K562 (cell line): ENCODE measurements at regions not wholly inside any gene's neighbourhood (a gene's known extent, or its start where the extent isn't known, plus 50 kb on each side); places are given as distances from the start of the nearest gene placed in this dataset.

Experiments
- ATAC-seq: fragments of 200-7000 bp; cut with Tn5 transposase; 3 replicates; pipeline ENCODE4 v1.9.1; 2020; ENCODE audit warnings: moderate library complexity
- BruUV-seq: library from RNA; stranded (reverse); fragments of 400-500 nt; replicated peaks from 2 replicates; lab custom pipeline; 2021; lab: Mats Ljungman, UMichigan
- CTCF ChIA-PET: fragments of 300-600 bp; formaldehyde crosslinking; extraction: SDS; loops from one replicate; lab custom pipeline; 2021; ENCODE audit warnings: low intra/inter-chr PET ratio; lab: Yijun Ruan, JAX
- POLR2A ChIA-PET: fragments of 300-600, 350-650 bp; sonication (Branson Sonifier 250); formaldehyde crosslinking; extraction: SDS; loops from one replicate; lab custom pipeline; 2021; ENCODE audit warnings: antibody characterized with exemption, inconsistent platforms; lab: Yijun Ruan, JAX
- DNase-seq, 4 experiments: peaks; one replicate each; pipeline versions ENCODE4 v3.0.0 to v3.0.0-alpha.2; 2011 to 2018; ENCODE audit warnings: low spot score in 3 of 4, mixed read lengths in 3 of 4; ENCODE audit errors: extremely low read depth in 1 of 4
- FAIRE-seq: peaks from 2 replicates; lab custom pipeline; 2011; peaks lifted over from hg19 to GRCh38; lab: Jason Lieb, UNC
- H2AFZ ChIP-seq: 2 replicates; pipeline ENCODE4 v1.6.0; 2011; ENCODE audit warnings: low read depth, low read length, control low read depth, inconsistent platforms
- H3K27ac ChIP-seq: fragments of 200-600 bp; 3 replicates; pipeline ENCODE4 v1.8.0; 2011; ENCODE audit warnings: low read depth, mild to moderate bottlenecking, control low read depth, inconsistent platforms, low read length, moderate library complexity, mixed read lengths; ENCODE audit errors: extremely low read depth
- H3K27me3 ChIP-seq, 2 experiments: fragments of 300-600 bp in 1 of 2; 2 replicates in 1 of 2; 3 replicates in 1 of 2; pipeline versions ENCODE4 v1.6.0 to v1.8.0; 2011; ENCODE audit warnings: inconsistent platforms in 2 of 2, low read length in 2 of 2, mild to moderate bottlenecking in 1 of 2, mixed read lengths in 1 of 2, moderate library complexity in 1 of 2; ENCODE audit not compliant: control insufficient read depth in 2 of 2, insufficient read depth in 2 of 2
- H3K36me3 ChIP-seq: fragments of 300-600 bp; 3 replicates; pipeline ENCODE4 v1.8.0; 2011; ENCODE audit warnings: mild to moderate bottlenecking, low read length, inconsistent platforms; ENCODE audit not compliant: control insufficient read depth, insufficient read depth
- H3K4me1 ChIP-seq, 2 experiments: fragments of 200-600 bp in 1 of 2; replicated peaks in 1 of 2; 2 replicates in 1 of 2; 3 replicates in 1 of 2; pipeline versions ENCODE4 v1.5.1 to v1.8.0; 2011; ENCODE audit warnings: inconsistent platforms in 2 of 2, low read length in 2 of 2, mild to moderate bottlenecking in 1 of 2, mixed read lengths in 1 of 2, moderate library complexity in 1 of 2; ENCODE audit not compliant: control insufficient read depth in 2 of 2, insufficient read depth in 2 of 2
- H3K4me2 ChIP-seq: 2 replicates; pipeline ENCODE4 v1.6.1; 2011; ENCODE audit warnings: low read length, control low read depth, inconsistent platforms, mixed read lengths; ENCODE audit not compliant: insufficient read depth
- H3K4me3 ChIP-seq: fragments of 200-600 bp; sonication (generic), shearing (Covaris generic); 2 replicates; pipeline ENCODE4 v1.5.1; 2016; ENCODE audit warnings: control low read depth, inconsistent platforms
- H3K79me2 ChIP-seq: fragments of 200-600 bp; 3 replicates; pipeline ENCODE4 v1.8.0; 2011; ENCODE audit warnings: low read length, inconsistent platforms; ENCODE audit not compliant: control insufficient read depth, insufficient read depth
- H3K9ac ChIP-seq, 2 experiments: 2 replicates each; pipeline versions ENCODE4 v1.6.0 to v1.6.1; 2011; ENCODE audit warnings: low read depth in 2 of 2, low read length in 2 of 2, control low read depth in 1 of 2, inconsistent platforms in 1 of 2, mild to moderate bottlenecking in 1 of 2, mixed read lengths in 1 of 2; ENCODE audit not compliant: insufficient read depth in 1 of 2
- H3K9me1 ChIP-seq: one replicate; pipeline ENCODE4 v1.6.0; 2011; ENCODE audit warnings: inconsistent platforms, mild to moderate bottlenecking, low read length, moderate library complexity; ENCODE audit not compliant: control insufficient read depth, insufficient read depth
- H3K9me3 ChIP-seq: replicated peaks from 2 replicates; pipeline ENCODE4 v1.5.1; 2011; ENCODE audit warnings: low read depth, low read length, inconsistent platforms; ENCODE audit not compliant: control insufficient read depth, insufficient read depth
- H4K20me1 ChIP-seq: replicated peaks from 2 replicates; pipeline ENCODE4 v1.6.1; 2011; ENCODE audit warnings: low read length, inconsistent platforms, mixed read lengths; ENCODE audit not compliant: control insufficient read depth, insufficient read depth
- CBFA2T3 ChIP-seq: fragments of 450-650 bp; IDR thresholded peaks from 2 replicates; pipeline ENCODE4 v1.6.1; 2017
- HMG20B ChIP-seq: fragments of 250-450 bp; sonication (Bioruptor Pico); IDR thresholded peaks from 2 replicates; pipeline ENCODE4 v1.5.0; 2021; ENCODE audit warnings: mild to moderate bottlenecking
- LCOR ChIP-seq: sonication (generic); formaldehyde crosslinking; IDR thresholded peaks from 2 replicates; pipeline ENCODE4 v1.8.0; 2022; ENCODE audit warnings: mild to moderate bottlenecking, missing genetic modification reagents
- MLX ChIP-seq, 2 experiments: fragments of 450-650 bp in 1 of 2; sonication (generic) in 1 of 2; formaldehyde crosslinking; conservative IDR thresholded peaks; 2 replicates each; pipeline versions ENCODE4 v1.4.0 to v1.8.1; 2020 to 2022; ENCODE audit warnings: mild to moderate bottlenecking in 1 of 2, missing genetic modification reagents in 1 of 2
- MXD1 ChIP-seq: fragments of 250-450 bp; sonication (Bioruptor Pico); IDR thresholded peaks from 2 replicates; pipeline ENCODE4 v1.8.0; 2021; ENCODE audit warnings: borderline replicate concordance, mild to moderate bottlenecking, moderate library complexity; ENCODE audit not compliant: poor library complexity, severe bottlenecking
- POLR2A ChIP-seq: fragments of 450-650 bp; conservative IDR thresholded peaks from 2 replicates; pipeline ENCODE4 v1.6.1; 2016
- SMAD3 ChIP-seq: fragments of 450-650 bp; formaldehyde crosslinking; conservative IDR thresholded peaks from 2 replicates; pipeline ENCODE4 v1.4.0; 2020; ENCODE audit warnings: mild to moderate bottlenecking
- STAT5A ChIP-seq: IDR thresholded peaks from 2 replicates; pipeline ENCODE4 v1.6.1; 2012; ENCODE audit warnings: low read length, inconsistent platforms, borderline replicate concordance
- XRCC3 ChIP-seq: fragments of 450-650 bp; IDR thresholded peaks from 2 replicates; pipeline ENCODE4 v1.6.1; 2017; ENCODE audit warnings: mild to moderate bottlenecking, moderate library complexity
- ZNF408 ChIP-seq: fragments of 250-450 bp; sonication (Bioruptor Pico); IDR thresholded peaks from 2 replicates; pipeline ENCODE4 v1.4.0; 2020; ENCODE audit warnings: low read depth, mild to moderate bottlenecking, moderate library complexity
- in situ Hi-C: fragments of 300-500 bp; cut with MboI; formaldehyde crosslinking; loops from 4 replicates; pipeline ENCODE4 v1.15.0; 2018; ENCODE audit warnings: inconsistent platforms, mixed read lengths
- intact Hi-C: fragments of 100-400 bp; cut with micrococcal nuclease; formaldehyde crosslinking; loops from 2 replicates; pipeline ENCODE4 v1.14.2; 2022
- TF ChIP-seq, protein P1 (sequence below): fragments of 250-450 bp; sonication (Bioruptor Pico); IDR thresholded peaks from 2 replicates; pipeline ENCODE4 v1.8.0; 2021; ENCODE audit warnings: moderate library complexity, mild to moderate bottlenecking, inconsistent platforms

DNA sequence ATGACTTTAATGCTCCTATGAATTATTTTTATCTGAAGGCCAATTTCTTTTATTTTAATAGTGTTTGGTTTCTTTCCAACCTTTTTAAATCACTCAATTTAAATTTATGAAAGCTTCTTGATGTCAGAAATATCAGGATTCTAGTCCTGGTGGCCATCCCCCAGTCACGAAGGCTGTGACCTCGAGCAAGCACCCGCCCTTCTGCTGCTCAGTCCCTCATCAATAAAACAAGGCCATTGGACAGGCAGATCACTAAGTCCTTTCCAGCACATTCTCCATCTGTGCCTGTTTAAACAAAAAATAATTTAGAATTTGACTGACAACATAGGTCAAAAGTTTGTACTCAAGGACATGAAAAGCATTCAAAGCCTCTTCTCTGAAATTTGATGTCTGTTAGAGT, 483.6 kb upstream of the VRK2 start (continued):
- TF ChIP-seq, protein P1, sequence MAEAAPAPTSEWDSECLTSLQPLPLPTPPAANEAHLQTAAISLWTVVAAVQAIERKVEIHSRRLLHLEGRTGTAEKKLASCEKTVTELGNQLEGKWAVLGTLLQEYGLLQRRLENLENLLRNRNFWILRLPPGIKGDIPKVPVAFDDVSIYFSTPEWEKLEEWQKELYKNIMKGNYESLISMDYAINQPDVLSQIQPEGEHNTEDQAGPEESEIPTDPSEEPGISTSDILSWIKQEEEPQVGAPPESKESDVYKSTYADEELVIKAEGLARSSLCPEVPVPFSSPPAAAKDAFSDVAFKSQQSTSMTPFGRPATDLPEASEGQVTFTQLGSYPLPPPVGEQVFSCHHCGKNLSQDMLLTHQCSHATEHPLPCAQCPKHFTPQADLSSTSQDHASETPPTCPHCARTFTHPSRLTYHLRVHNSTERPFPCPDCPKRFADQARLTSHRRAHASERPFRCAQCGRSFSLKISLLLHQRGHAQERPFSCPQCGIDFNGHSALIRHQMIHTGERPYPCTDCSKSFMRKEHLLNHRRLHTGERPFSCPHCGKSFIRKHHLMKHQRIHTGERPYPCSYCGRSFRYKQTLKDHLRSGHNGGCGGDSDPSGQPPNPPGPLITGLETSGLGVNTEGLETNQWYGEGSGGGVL (CRISPR knock-in tag): no peak
- no peak for TF ChIP-seq CBFA2T3
- TF ChIP-seq SMAD3 (CRISPR knock-in tag): no peak
- no peak for TF ChIP-seq ZNF408 (CRISPR knock-in tag)
- TF ChIP-seq XRCC3: no peak

DNA sequence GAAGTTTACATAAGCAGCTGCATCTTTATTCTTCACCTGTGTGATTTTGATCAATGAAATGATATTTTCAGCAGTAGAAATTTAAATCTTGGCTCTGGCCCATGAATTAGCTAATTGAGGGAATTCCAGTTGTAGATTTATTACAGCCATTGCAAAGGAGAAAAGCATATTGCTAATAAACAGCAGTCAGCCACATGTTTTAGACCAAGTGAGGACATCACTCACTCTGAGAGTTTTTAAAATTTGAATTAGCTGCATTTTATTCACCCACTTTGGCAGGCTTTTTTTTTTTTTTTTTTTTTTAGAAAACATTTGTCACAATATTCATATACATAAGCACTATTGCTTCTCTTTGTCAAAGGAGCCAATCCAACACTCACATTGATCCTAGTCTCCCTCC, 479.4 kb upstream of the VRK2 start:
- ChIA-PET CTCF (no interaction called here), POLR2A (interaction anchor here (0.6 kb wide), 1 partner anchor 30 kb away, joined by 4 read pairs; no protein-coding TSS in a partner anchor)
- Histone ChIP-seq H3K9ac (no peak overlapping the region), H3K27me3 (no peaks in the 10 kb centered on the region), H2AFZ (no peak overlapping the region), H3K4me2 (no peak overlapping the region), H3K4me3 (no peak overlapping the region), H3K4me1 (no peaks in the 10 kb centered on the region), H3K36me3 (no peaks in the 10 kb centered on the region), H3K79me2 (no peaks in the 10 kb centered on the region), H3K27ac (no peak overlapping the region), H3K9me1 (no peaks in the 10 kb centered on the region), H4K20me1 (no peaks in the 10 kb centered on the region), H3K9me3 (no peaks in the 10 kb centered on the region)
- ATAC-seq (no peak), FAIRE-seq (no peak), DNase-seq (no peak)
- TF ChIP-seq HMG20B (CRISPR knock-in tag) (no peak), LCOR (CRISPR knock-in tag) (no peak), MLX (CRISPR knock-in tag; conservative IDR thresholded peaks at IDR 0.05) (no peak), POLR2A (no peak), MXD1 (CRISPR knock-in tag) (no peak), STAT5A (no peak)
- in situ Hi-C loops: no loop called here
- no TSS peak for BruUV-seq
- intact Hi-C loops: no loop called here
